OCI-LY1 (cell line): ENCODE measurements at regions not wholly inside any gene's neighbourhood (a gene's known extent, or its start where the extent isn't known, plus 50 kb on each side); places are given as distances from the start of the nearest gene placed in this dataset.

Experiments used
- H2AFZ ChIP-seq: fragments of 200-600 bp; sonication (generic), shearing (Covaris generic); 2 replicates; pipeline ENCODE4 v1.6.0; 2014; ENCODE audit warnings: antibody characterized with exemption, mild to moderate bottlenecking, low read length
- H3F3A ChIP-seq: fragments of 200-600 bp; sonication (generic), shearing (Covaris generic); 2 replicates; pipeline ENCODE4 v1.6.0; 2014; ENCODE audit warnings: mild to moderate bottlenecking, antibody characterized with exemption, low read length, moderate library complexity; ENCODE audit not compliant: insufficient read depth
- H3K27ac ChIP-seq: fragments of 200-600 bp; sonication (generic); 2 replicates; pipeline ENCODE4 v1.5.1; 2014; ENCODE audit warnings: low read length, mixed run types, mild to moderate bottlenecking, low read depth; ENCODE audit not compliant: poor library complexity, severe bottlenecking
- H3K27me3 ChIP-seq: fragments of 200-600 bp; sonication (generic); 2 replicates; pipeline ENCODE4 v1.6.0; 2014; ENCODE audit warnings: antibody characterized with exemption, mild to moderate bottlenecking, low read length, moderate library complexity; ENCODE audit not compliant: insufficient read depth
- H3K36me3 ChIP-seq: fragments of 200-600 bp; sonication (generic); 2 replicates; pipeline ENCODE4 v1.6.1; 2014; ENCODE audit warnings: mild to moderate bottlenecking, antibody characterized with exemption, low read length, moderate library complexity, mixed read lengths; ENCODE audit not compliant: insufficient read depth
- H3K4me1 ChIP-seq: fragments of 200-600 bp; sonication (generic); 2 replicates; pipeline ENCODE4 v1.5.1; 2014; ENCODE audit warnings: mild to moderate bottlenecking, low read length, moderate library complexity; ENCODE audit not compliant: insufficient read depth, severe bottlenecking
- H3K4me2 ChIP-seq: fragments of 200-600 bp; sonication (generic), shearing (Covaris generic); 2 replicates; pipeline ENCODE4 v1.6.1; 2014; ENCODE audit warnings: low read length
- H3K4me3 ChIP-seq: fragments of 200-600 bp; sonication (generic); 2 replicates; pipeline ENCODE4 v1.5.1; 2014; ENCODE audit warnings: low read length, low read depth, mild to moderate bottlenecking, mixed read lengths; ENCODE audit not compliant: poor library complexity, severe bottlenecking
- H3K79me2 ChIP-seq: fragments of 200-600 bp; shearing (Covaris generic); 2 replicates; pipeline ENCODE4 v1.6.1; 2016; ENCODE audit warnings: mixed run types, low read length, mixed read lengths; ENCODE audit not compliant: insufficient read depth
- H3K9ac ChIP-seq: fragments of 200-600 bp; sonication (generic), shearing (Covaris generic); 2 replicates; pipeline ENCODE4 v1.6.1; 2014; ENCODE audit warnings: mild to moderate bottlenecking, low read length, mixed read lengths
- H3K9me2 ChIP-seq: fragments of 200-600 bp; sonication (generic), shearing (Covaris generic); 2 replicates; pipeline ENCODE4 v1.6.1; 2014; ENCODE audit warnings: low read depth, mild to moderate bottlenecking, low read length, mixed read lengths
- H3K9me3 ChIP-seq: fragments of 200-600 bp; shearing (Covaris generic); 2 replicates; pipeline ENCODE4 v1.6.1; 2014; ENCODE audit warnings: low read length, mixed read lengths
- H4K20me1 ChIP-seq: fragments of 200-600 bp; sonication (generic), shearing (Covaris generic); 2 replicates; pipeline ENCODE4 v1.6.0; 2016; ENCODE audit warnings: mild to moderate bottlenecking, low read length; ENCODE audit not compliant: insufficient read depth
- EZH2 ChIP-seq: fragments of 200-600 bp; sonication (generic), shearing (Covaris generic); IDR thresholded peaks from 2 replicates; pipeline ENCODE4 v1.8.0; 2017; ENCODE audit warnings: borderline replicate concordance, mixed run types, mild to moderate bottlenecking, antibody characterized with exemption, low read length, moderate library complexity, mixed read lengths
- TF ChIP-seq, protein P1 (sequence below): fragments of 200-600 bp; sonication (generic), shearing (Covaris generic); IDR thresholded peaks from 2 replicates; pipeline ENCODE4 v1.5.1; 2017; ENCODE audit warnings: mild to moderate bottlenecking, antibody characterized with exemption, low read length, moderate library complexity, mixed read lengths

DNA sequence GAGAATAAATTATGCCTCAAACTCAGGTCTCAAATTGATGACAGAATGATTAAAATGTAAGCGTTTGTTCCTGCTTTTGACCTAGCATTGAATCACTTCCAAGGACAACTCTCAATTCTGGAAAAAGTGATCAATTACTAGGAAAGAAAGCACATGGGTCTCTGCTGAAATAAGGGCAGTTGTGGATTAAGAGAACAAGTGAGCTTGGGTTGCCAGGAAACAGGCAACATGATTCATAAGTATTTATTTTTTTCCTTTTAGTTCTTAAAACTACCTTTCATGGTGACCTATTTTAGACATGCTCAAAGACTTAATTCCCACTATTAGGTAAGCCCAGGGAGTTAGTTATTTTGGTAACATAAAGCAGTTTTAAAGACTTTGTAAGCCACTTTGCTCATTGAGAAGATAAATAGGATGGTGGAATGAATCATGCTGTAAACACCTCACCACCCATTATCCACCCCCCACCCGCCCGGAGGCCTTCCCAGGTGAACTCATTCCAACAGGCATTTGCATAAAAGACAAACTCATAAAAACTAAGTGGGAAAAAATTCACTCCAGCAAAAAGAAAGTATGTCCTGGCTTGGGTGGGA is 728.3 kb downstream of the SORCS1 start:
- Histone ChIP-seq H3K4me3 (no peak overlapping the region), H3K36me3 (no peaks in the 10 kb centered on the region), H3K79me2 (no peaks in the 10 kb centered on the region), H3K9ac (no peak overlapping the region), H3K27ac (no peak overlapping the region), H2AFZ (no peak overlapping the region), H3K4me1 (no peaks in the 10 kb centered on the region), H4K20me1 (no peaks in the 10 kb centered on the region), H3K9me2 (no peaks in the 10 kb centered on the region), H3F3A (no peaks in the 10 kb centered on the region), H3K27me3 (no peaks in the 10 kb centered on the region), H3K9me3 (no peaks in the 10 kb centered on the region), H3K4me2 (no peak overlapping the region)
- TF ChIP-seq EZH2: no peak
- TF ChIP-seq, protein P1, sequence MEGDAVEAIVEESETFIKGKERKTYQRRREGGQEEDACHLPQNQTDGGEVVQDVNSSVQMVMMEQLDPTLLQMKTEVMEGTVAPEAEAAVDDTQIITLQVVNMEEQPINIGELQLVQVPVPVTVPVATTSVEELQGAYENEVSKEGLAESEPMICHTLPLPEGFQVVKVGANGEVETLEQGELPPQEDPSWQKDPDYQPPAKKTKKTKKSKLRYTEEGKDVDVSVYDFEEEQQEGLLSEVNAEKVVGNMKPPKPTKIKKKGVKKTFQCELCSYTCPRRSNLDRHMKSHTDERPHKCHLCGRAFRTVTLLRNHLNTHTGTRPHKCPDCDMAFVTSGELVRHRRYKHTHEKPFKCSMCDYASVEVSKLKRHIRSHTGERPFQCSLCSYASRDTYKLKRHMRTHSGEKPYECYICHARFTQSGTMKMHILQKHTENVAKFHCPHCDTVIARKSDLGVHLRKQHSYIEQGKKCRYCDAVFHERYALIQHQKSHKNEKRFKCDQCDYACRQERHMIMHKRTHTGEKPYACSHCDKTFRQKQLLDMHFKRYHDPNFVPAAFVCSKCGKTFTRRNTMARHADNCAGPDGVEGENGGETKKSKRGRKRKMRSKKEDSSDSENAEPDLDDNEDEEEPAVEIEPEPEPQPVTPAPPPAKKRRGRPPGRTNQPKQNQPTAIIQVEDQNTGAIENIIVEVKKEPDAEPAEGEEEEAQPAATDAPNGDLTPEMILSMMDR: no peak

DNA sequence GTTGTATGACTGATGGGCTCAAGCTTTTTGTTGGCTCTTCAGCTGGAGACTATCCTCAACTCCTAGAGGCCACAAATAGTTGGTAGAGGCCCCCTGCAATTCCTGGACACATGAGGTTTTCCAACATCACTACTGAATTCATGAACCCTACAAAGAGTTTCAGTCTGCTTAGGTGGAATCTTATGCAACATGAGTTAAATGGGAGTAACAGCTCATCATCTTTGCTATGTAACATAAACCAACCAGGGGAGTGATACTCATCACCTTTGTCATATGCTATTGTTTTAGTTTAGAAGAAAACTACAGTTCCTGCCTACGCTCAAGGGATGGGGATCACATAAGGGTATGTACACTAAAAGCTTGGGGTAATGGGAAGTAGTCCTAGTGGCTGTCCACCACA is 729.4 kb downstream of the SORCS1 start:
- no peak overlapping the region for H2AFZ ChIP-seq
- no peaks in the 10 kb centered on the region for H3F3A ChIP-seq
- no peak overlapping the region for H3K4me2 ChIP-seq
- no peak overlapping the region for H3K9ac ChIP-seq
- no peaks in the 10 kb centered on the region for H3K27me3 ChIP-seq
- H3K36me3 ChIP-seq: no peaks in the 10 kb centered on the region
- H3K9me3 ChIP-seq: no peaks in the 10 kb centered on the region
- H4K20me1 ChIP-seq: no peaks in the 10 kb centered on the region
- no peaks in the 10 kb centered on the region for H3K9me2 ChIP-seq
- H3K79me2 ChIP-seq: no peaks in the 10 kb centered on the region
- H3K4me1 ChIP-seq: no peaks in the 10 kb centered on the region
- no peak overlapping the region for H3K4me3 ChIP-seq
- no peak overlapping the region for H3K27ac ChIP-seq
- TF ChIP-seq EZH2: no peak
- TF ChIP-seq, protein P1: no peak

DNA sequence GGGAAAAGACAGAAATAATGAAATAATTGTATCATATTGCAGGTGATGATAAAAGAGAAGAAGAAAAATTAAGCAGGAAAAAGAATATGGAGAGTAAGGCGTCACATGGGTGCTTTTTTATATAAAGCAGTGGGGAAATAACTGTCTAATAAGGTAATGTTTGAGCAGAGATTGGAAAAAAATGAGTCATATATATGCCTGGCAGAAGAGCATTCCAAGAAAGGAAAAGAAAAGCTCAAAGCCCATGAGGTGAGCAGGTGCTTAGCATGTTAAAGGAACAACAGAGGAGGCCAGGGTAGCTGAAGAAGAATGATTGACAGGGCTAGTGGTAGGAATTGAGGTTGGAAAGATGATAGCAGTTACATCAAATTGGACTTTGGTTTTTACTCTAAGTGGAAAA is 739.5 kb downstream of the SORCS1 start:
- H4K20me1 ChIP-seq: no peaks in the 10 kb centered on the region
- no peak overlapping the region for H2AFZ ChIP-seq
- no peak for TF ChIP-seq EZH2
- TF ChIP-seq, protein P1: no peak
- no peaks in the 10 kb centered on the region for H3K36me3 ChIP-seq
- no peak overlapping the region for H3K4me2 ChIP-seq
- no peak overlapping the region for H3K4me3 ChIP-seq
- H3K9me3 ChIP-seq: no peaks in the 10 kb centered on the region
- no peak overlapping the region for H3K9ac ChIP-seq
- H3K27ac ChIP-seq: no peak overlapping the region
- H3F3A ChIP-seq: no peaks in the 10 kb centered on the region
- no peaks in the 10 kb centered on the region for H3K79me2 ChIP-seq
- H3K27me3 ChIP-seq: no peaks in the 10 kb centered on the region
- H3K4me1 ChIP-seq: no peaks in the 10 kb centered on the region
- H3K9me2 ChIP-seq: no peaks in the 10 kb centered on the region; the same call in 1 of the 2 replicates
